DOHH2 (cell line): ENCODE measurements at regions not wholly inside any gene's neighbourhood (a gene's known extent, or its start where the extent isn't known, plus 50 kb on each side); places are given as distances from the start of the nearest gene placed in this dataset.

Experiments used
- H3F3A ChIP-seq: fragments of 200-600 bp; sonication (generic), shearing (Covaris generic); 2 replicates; pipeline ENCODE4 v1.6.0; 2016; ENCODE audit warnings: antibody characterized with exemption, mild to moderate bottlenecking; ENCODE audit not compliant: control insufficient read depth, insufficient read depth
- H3K27ac ChIP-seq: fragments of 200-600 bp; sonication (generic); 2 replicates; pipeline ENCODE4 v1.5.1; 2014; ENCODE audit warnings: low read depth, mild to moderate bottlenecking, low read length, moderate library complexity
- H3K27me3 ChIP-seq: fragments of 200-600 bp; sonication (generic); 2 replicates; pipeline ENCODE4 v1.6.1; 2014; ENCODE audit warnings: mild to moderate bottlenecking, low read length, mixed read lengths; ENCODE audit not compliant: control insufficient read depth
- H3K36me3 ChIP-seq: fragments of 200-600 bp; sonication (generic); 2 replicates; pipeline ENCODE4 v1.6.1; 2014; ENCODE audit warnings: mild to moderate bottlenecking, low read length, moderate library complexity, mixed read lengths; ENCODE audit not compliant: control insufficient read depth
- H3K4me1 ChIP-seq: fragments of 200-600 bp; sonication (generic); 2 replicates; pipeline ENCODE4 v1.6.1; 2014; ENCODE audit warnings: mild to moderate bottlenecking, low read length, mixed read lengths; ENCODE audit not compliant: control insufficient read depth
- H3K4me2 ChIP-seq: fragments of 200-600 bp; sonication (generic); 2 replicates; pipeline ENCODE4 v1.6.0; 2014; ENCODE audit warnings: mild to moderate bottlenecking, low read length, moderate library complexity
- H3K4me3 ChIP-seq: fragments of 200-600 bp; sonication (generic); 2 replicates; pipeline ENCODE4 v1.5.1; 2014; ENCODE audit warnings: mild to moderate bottlenecking, low read length, mixed read lengths
- H3K79me2 ChIP-seq: fragments of 200-600 bp; sonication (generic); 2 replicates; pipeline ENCODE4 v1.6.1; 2014; ENCODE audit warnings: mild to moderate bottlenecking, low read length, mixed read lengths; ENCODE audit not compliant: control insufficient read depth
- H3K9me2 ChIP-seq: fragments of 200-600 bp; sonication (generic); replicated peaks from 2 replicates; pipeline ENCODE4 v1.6.1; 2014; ENCODE audit warnings: mild to moderate bottlenecking, low read length, mixed read lengths; ENCODE audit not compliant: control insufficient read depth
- H3K9me3 ChIP-seq: fragments of 200-600 bp; sonication (generic); 2 replicates; pipeline ENCODE4 v1.6.1; 2014; ENCODE audit warnings: antibody characterized with exemption, low read length, mixed read lengths; ENCODE audit not compliant: control insufficient read depth, insufficient read depth
- H4K20me1 ChIP-seq: fragments of 200-600 bp; sonication (generic); 2 replicates; pipeline ENCODE4 v1.6.0; 2014; ENCODE audit warnings: low read depth, mild to moderate bottlenecking, antibody characterized with exemption, low read length, moderate library complexity; ENCODE audit not compliant: control insufficient read depth, insufficient read depth
- EZH2phosphoT487 ChIP-seq: fragments of 200-600 bp; sonication (generic); IDR thresholded peaks from 2 replicates; pipeline ENCODE4 v1.6.1; 2017; ENCODE audit warnings: borderline replicate concordance, mild to moderate bottlenecking, antibody characterized with exemption, low read length, moderate library complexity, mixed read lengths
- TF ChIP-seq, protein P1 (sequence below): fragments of 200-600 bp; sonication (generic); IDR thresholded peaks from one replicate; pipeline ENCODE4 v1.5.1; 2014; ENCODE audit warnings: antibody characterized with exemption, mild to moderate bottlenecking, low read depth, low read length; ENCODE audit not compliant: poor library complexity, severe bottlenecking

DNA sequence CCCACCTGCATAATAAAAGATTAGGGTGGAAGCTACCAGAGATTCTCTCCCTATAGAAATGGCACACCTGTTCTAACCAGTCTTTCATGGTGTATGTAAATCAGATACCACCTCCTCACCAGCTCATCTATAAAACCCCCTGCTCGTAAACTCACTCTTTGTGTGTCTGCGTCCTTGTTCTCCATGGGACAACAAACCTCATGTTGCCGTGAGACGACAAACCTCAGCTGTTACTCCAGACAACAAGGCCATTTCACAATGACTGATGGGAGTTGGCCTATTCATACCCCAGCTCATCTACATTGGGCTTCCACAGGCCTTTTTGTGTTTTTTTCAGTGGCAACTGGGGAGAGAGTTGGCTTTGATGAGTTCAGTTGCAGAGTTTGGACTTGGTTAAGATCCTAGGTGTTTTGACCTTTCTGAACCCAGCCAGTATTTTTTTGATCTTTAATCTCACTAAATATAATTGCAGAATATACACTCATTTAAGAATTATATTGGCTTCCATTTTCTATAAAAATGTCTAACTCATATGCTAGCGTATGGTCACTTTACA, 96.6 kb upstream of the LRIG1 start:
- Histone ChIP-seq H3K9me2 (no peaks in the 10 kb centered on the region), H3K36me3 (no peaks in the 10 kb centered on the region), H3K79me2 (no peaks in the 10 kb centered on the region), H3K27ac (no peak overlapping the region), H3K4me2 (no peak overlapping the region), H3K4me3 (no peak overlapping the region), H3F3A (no peaks in the 10 kb centered on the region), H3K4me1 (no peaks in the 10 kb centered on the region), H4K20me1 (no peaks in the 10 kb centered on the region), H3K27me3 (peaks cover 22% of the 10 kb centered on the region), H3K9me3 (no peaks in the 10 kb centered on the region)
- TF ChIP-seq, protein P1, sequence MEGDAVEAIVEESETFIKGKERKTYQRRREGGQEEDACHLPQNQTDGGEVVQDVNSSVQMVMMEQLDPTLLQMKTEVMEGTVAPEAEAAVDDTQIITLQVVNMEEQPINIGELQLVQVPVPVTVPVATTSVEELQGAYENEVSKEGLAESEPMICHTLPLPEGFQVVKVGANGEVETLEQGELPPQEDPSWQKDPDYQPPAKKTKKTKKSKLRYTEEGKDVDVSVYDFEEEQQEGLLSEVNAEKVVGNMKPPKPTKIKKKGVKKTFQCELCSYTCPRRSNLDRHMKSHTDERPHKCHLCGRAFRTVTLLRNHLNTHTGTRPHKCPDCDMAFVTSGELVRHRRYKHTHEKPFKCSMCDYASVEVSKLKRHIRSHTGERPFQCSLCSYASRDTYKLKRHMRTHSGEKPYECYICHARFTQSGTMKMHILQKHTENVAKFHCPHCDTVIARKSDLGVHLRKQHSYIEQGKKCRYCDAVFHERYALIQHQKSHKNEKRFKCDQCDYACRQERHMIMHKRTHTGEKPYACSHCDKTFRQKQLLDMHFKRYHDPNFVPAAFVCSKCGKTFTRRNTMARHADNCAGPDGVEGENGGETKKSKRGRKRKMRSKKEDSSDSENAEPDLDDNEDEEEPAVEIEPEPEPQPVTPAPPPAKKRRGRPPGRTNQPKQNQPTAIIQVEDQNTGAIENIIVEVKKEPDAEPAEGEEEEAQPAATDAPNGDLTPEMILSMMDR, result no peak
- no peak for TF ChIP-seq EZH2phosphoT487

DNA sequence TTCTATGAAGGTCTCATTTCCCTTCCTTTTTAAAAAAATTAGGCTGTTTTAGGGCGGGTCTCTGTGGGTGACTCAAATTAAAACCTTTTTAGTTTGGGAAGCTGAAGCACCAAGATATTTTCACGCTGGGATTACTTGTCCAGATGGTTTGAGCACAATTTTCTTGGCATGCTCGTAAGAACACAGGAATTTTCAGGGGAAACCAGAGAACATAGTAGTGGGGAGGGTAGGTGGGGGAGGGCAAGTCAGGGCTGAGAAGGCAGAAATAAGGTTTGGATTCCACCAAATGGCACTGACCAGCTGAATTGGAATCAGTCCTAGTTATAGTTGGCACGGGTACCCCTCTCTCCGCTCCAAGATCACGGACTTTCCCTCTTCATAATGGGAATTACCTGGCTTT, 97.3 kb upstream of the LRIG1 start:
- H3K4me2 ChIP-seq, result no peak overlapping the region
- no peaks in the 10 kb centered on the region for H4K20me1 ChIP-seq
- no peak overlapping the region for H3K4me3 ChIP-seq
- no peak overlapping the region for H3K27ac ChIP-seq
- peaks cover 29% of the 10 kb centered on the region for H3K27me3 ChIP-seq
- no peaks in the 10 kb centered on the region for H3K4me1 ChIP-seq
- H3F3A ChIP-seq, result no peaks in the 10 kb centered on the region
- H3K9me2 ChIP-seq, result no peaks in the 10 kb centered on the region
- no peaks in the 10 kb centered on the region for H3K36me3 ChIP-seq
- H3K79me2 ChIP-seq, result no peaks in the 10 kb centered on the region
- TF ChIP-seq, protein P1, result no peak
- TF ChIP-seq EZH2phosphoT487, result no peak
- no peaks in the 10 kb centered on the region for H3K9me3 ChIP-seq

DNA sequence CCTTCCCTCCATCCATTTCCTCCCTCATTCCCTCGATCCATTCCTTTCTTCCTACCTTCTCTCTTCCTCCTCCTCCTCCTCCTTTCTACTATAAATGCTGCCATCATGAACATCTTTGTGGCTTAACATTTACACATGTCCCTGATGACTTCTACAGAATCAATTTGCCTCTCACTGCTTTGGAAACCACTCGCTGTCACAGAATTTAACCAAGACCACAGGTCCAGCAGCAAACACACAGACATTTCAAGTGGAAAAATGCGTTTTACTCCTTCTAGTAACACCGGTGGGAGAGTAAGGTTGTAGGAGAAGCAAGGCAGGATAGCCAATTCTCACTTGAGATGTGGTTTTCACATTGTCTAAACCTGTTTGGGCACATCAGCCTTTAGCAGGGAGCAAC, 101.4 kb upstream of the LRIG1 start:
- Histone ChIP-seq H3K4me2 (no peak overlapping the region), H3K27ac (no peak overlapping the region)

More for the DNA sequence above, 101.4 kb upstream of the LRIG1 start:
- Histone ChIP-seq H3K9me2 (no peaks in the 10 kb centered on the region), H4K20me1 (no peaks in the 10 kb centered on the region), H3K27me3 (peaks cover 28% of the 10 kb centered on the region), H3K9me3 (no peaks in the 10 kb centered on the region; the same call in 1 of the 2 replicates), H3F3A (no peaks in the 10 kb centered on the region), H3K36me3 (no peaks in the 10 kb centered on the region), H3K79me2 (no peaks in the 10 kb centered on the region), H3K4me3 (no peak overlapping the region), H3K4me1 (no peaks in the 10 kb centered on the region)
- TF ChIP-seq EZH2phosphoT487, result no peak
- TF ChIP-seq, protein P1, result no peak
